Activated CD8-positive, alpha-beta T cell treated with anti-CD3 and anti-CD28 coated beads for 36 hours (primary cell): ENCODE measurements at regions not wholly inside any gene's neighbourhood (a gene's known extent, or its start where the extent isn't known, plus 50 kb on each side); places are given as distances from the start of the nearest gene placed in this dataset.
"Not testable (repeated sequence)": the region's sequence is repeated elsewhere in the genome, so short reads cannot be mapped to it uniquely, and the experiment has no call there.

ENCODE experiments used
- ATAC-seq: fragments of 200-7000 bp; cut with Tn5 transposase; one replicate; pipeline ENCODE4 v1.10.0; 2021; ENCODE audit warnings: mild to moderate bottlenecking, moderate library complexity
- CTCF ChIA-PET: fragments of 350-600 bp; sonication (Branson Sonifier 250); formaldehyde crosslinking; loops from one replicate; lab custom pipeline; 2021; ENCODE audit warnings: antibody characterized with exemption; lab: Charles Lee
- POLR2A ChIA-PET: fragments of 350-600 bp; sonication (Branson Sonifier 250); formaldehyde crosslinking; loops from one replicate; lab custom pipeline; 2021; ENCODE audit warnings: antibody characterized with exemption; lab: Charles Lee
- DNase-seq: peaks from one replicate; pipeline ENCODE4 v3.0.0-alpha.2; 2020
- H3K27ac Mint-ChIP-seq: one replicate; pipeline ENCODE4 v1.8.0; 2021; ENCODE audit warnings: mild to moderate bottlenecking, mixed read lengths
- H3K27me3 Mint-ChIP-seq: one replicate; pipeline ENCODE4 v1.8.0; 2021; ENCODE audit warnings: mixed read lengths
- H3K36me3 Mint-ChIP-seq: one replicate; pipeline ENCODE4 v1.8.0; 2021; ENCODE audit warnings: low read depth, mixed read lengths
- H3K4me1 Mint-ChIP-seq: one replicate; pipeline ENCODE4 v1.8.0; 2021; ENCODE audit warnings: low read depth, mixed read lengths
- H3K4me3 Mint-ChIP-seq: one replicate; pipeline ENCODE4 v1.8.0; 2021; ENCODE audit warnings: mild to moderate bottlenecking, moderate library complexity, mixed read lengths
- H3K9me3 Mint-ChIP-seq: one replicate; pipeline ENCODE4 v1.8.0; 2021; ENCODE audit warnings: mixed read lengths
- CTCF ChIP-seq: fragments of 200-600 bp; IDR thresholded peaks from one replicate; pipeline ENCODE4 v1.8.0; 2022; ENCODE audit warnings: antibody characterized with exemption, mild to moderate bottlenecking
- intact Hi-C: fragments of 100-400 bp; cut with micrococcal nuclease; formaldehyde crosslinking; loops from one replicate; pipeline ENCODE4 v1.10.0; 2022

DNA sequence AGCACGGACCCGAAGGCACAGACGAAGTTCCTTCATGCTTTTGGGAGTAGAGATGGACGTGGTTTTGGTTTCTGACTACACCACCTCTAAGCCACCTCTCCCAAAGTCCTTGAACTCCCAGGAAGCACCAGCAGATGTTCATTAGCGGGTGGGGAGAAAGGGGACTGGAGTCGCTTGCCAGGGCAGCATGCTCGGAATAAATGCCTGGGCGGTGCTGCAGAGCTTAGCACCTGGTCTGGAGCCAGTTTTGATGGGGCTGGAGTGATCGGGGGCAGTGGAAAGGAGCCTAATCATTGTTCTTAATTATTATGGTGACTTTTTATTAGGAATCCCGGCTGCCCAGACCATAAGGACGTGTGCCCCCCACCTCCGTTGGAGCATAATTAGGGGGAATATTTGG, 220.8 kb downstream of the TFCP2L1 start:
- H3K4me1 Mint-ChIP-seq, result no peaks in the 10 kb centered on the region
- ATAC-seq, result no peak

DNA sequence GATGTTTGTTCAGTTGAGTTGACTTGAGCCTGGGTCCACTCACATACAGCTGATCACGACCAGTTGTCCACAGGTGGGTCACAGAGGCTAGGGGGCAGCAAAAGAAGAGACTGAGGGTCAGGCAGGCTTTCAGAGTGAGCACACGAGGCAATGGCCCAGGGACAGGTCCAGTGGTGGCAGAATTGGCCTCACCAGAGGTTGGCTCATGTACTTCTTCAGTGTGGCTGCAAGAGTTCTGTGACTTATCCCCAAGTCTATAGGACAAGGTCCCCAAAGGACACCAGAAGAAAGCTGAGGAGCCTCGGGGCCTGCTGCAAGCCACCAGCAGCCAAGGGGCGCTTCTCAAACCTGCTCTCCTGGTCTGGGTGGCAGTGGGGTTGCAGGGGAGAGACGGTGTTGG, 219.8 kb downstream of the TFCP2L1 start:
- intact Hi-C loops, result no loop called here
- no peak overlapping the region for H3K4me3 Mint-ChIP-seq
- H3K27ac Mint-ChIP-seq, result no peak overlapping the region
- DNase-seq (no peak), ATAC-seq (no peak)
- H3K36me3 Mint-ChIP-seq, result no peaks in the 10 kb centered on the region
- H3K4me1 Mint-ChIP-seq, result no peaks in the 10 kb centered on the region
- ChIA-PET CTCF (no interaction called here), POLR2A (no interaction called here)
- H3K27me3 Mint-ChIP-seq, result peaks cover 1% of the 10 kb centered on the region
- TF ChIP-seq CTCF, result no peak
- H3K9me3 Mint-ChIP-seq, result no peaks in the 10 kb centered on the region

More for the DNA sequence above, 220.8 kb downstream of the TFCP2L1 start:
- Mint-ChIP-seq H3K27me3 (peaks cover 1% of the 10 kb centered on the region), H3K9me3 (no peaks in the 10 kb centered on the region), H3K36me3 (no peaks in the 10 kb centered on the region), H3K4me3 (no peak overlapping the region), H3K27ac (no peak overlapping the region)
- DNase-seq, result no peak
- intact Hi-C loops, result no loop called here
- ChIA-PET CTCF (no interaction called here), POLR2A (no interaction called here)
- no peak for TF ChIP-seq CTCF

DNA sequence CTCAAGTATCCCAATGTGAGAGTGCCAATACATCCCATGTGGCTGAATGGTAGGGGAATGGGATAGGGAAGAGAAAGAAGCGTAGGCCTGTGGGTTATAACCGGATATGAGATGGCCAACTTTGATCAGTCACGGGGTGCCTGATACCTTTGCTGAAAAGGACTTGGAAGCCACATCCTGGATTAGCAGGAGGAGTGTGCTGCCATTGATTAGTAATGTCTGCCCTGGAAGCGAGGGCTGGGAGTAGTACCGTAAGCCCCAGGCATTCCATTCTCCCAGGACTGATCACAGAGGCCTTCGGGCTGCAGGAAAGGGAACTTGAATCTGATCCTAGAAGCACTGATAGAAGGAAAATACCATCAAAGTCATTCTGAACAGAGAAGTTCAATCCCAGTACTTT, 218.5 kb downstream of the TFCP2L1 start:
- ATAC-seq (no peak), DNase-seq (no peak)
- intact Hi-C loops, result no loop called here
- no peak for TF ChIP-seq CTCF
- Mint-ChIP-seq H3K36me3 (no peaks in the 10 kb centered on the region), H3K27ac (no peak overlapping the region), H3K4me1 (no peaks in the 10 kb centered on the region), H3K4me3 (no peak overlapping the region), H3K27me3 (peaks cover 1% of the 10 kb centered on the region), H3K9me3 (no peaks in the 10 kb centered on the region)
- ChIA-PET CTCF (interaction anchor here (1.2 kb wide), 1 partner anchor 11 kb away, joined by 3 read pairs; no protein-coding TSS in a partner anchor), POLR2A (no interaction called here)

DNA sequence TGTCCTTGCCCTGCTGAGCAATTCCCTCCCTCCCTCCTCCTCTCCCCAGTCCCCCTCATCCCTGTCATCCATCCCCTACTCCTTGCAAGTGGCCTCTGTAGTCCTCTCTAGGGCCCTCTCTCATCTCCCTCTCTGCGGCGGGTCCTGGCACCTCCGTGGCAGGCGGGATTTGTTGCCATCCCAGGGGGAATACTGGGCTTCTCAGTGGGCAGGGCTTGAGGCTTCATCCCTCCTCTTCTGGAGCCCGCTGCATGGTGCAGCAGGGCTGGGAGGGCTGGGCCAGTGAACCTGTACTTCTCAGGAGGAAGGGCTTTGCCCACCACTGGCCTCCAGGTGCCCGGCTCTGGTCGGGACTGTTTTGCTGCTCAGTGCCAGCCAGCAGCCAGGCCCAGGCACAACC, 216.2 kb downstream of the TFCP2L1 start:
- Mint-ChIP-seq H3K27ac (no peak overlapping the region), H3K4me3 (no peak overlapping the region), H3K4me1 (no peaks in the 10 kb centered on the region), H3K9me3 (no peaks in the 10 kb centered on the region), H3K36me3 (no peaks in the 10 kb centered on the region), H3K27me3 (peaks cover 3% of the 10 kb centered on the region)
- intact Hi-C loops, result no loop called here
- TF ChIP-seq CTCF, result no peak
- DNase-seq (no peak), ATAC-seq (no peak)
- POLR2A ChIA-PET, result no interaction called here
- CTCF ChIA-PET, result interaction anchor here (0.9 kb wide), 1 partner anchor 11 kb away, joined by 4 read pairs; no protein-coding TSS in a partner anchor

- no peak for DNase-seq
- Mint-ChIP-seq H3K4me1 (no peaks in the 10 kb centered on the region), H3K36me3 (no peaks in the 10 kb centered on the region), H3K27me3 (peaks cover 3% of the 10 kb centered on the region), H3K9me3 (no peaks in the 10 kb centered on the region), H3K27ac (no peak overlapping the region), H3K4me3 (no peak overlapping the region)
- TF ChIP-seq CTCF, result no peak
- ATAC-seq, result no peak
- intact Hi-C loops, result no loop called here
- ChIA-PET POLR2A (no interaction called here), CTCF (interaction anchor here (0.9 to 1.2 kb wide), 3 partner anchors 10 to 373 kb away, joined by 3 to 5 read pairs (median 4); no protein-coding TSS in a partner anchor)
Measured at GRCh38 chr2:121069434-121069969, 215.5 kb downstream of the TFCP2L1 start.

GRCh38 chr2:121070061-121070460, 214.9 kb downstream of the TFCP2L1 start:
- CTCF ChIA-PET, result interaction anchor here (0.6 to 1.2 kb wide), 5 partner anchors 10 to 374 kb away, joined by 3 to 5 read pairs (median 3); no protein-coding TSS in a partner anchor
- H3K9me3 Mint-ChIP-seq, H3K4me3 Mint-ChIP-seq, ATAC-seq, DNase-seq, H3K4me1 Mint-ChIP-seq, POLR2A ChIA-PET, H3K36me3 Mint-ChIP-seq, H3K27ac Mint-ChIP-seq, H3K27me3 Mint-ChIP-seq: not testable (repeated sequence)
- intact Hi-C loops, result loop anchor here (2.0 to 10.0 kb wide), 2 partner anchors 255 to 375 kb away; no protein-coding TSS in a partner anchor
